ENCODE measurements at regions not wholly inside any gene's neighbourhood (a gene's known extent, or its start where the extent isn't known, plus 50 kb on each side); places are given as distances from the start of the nearest gene placed in this dataset.

DNA sequence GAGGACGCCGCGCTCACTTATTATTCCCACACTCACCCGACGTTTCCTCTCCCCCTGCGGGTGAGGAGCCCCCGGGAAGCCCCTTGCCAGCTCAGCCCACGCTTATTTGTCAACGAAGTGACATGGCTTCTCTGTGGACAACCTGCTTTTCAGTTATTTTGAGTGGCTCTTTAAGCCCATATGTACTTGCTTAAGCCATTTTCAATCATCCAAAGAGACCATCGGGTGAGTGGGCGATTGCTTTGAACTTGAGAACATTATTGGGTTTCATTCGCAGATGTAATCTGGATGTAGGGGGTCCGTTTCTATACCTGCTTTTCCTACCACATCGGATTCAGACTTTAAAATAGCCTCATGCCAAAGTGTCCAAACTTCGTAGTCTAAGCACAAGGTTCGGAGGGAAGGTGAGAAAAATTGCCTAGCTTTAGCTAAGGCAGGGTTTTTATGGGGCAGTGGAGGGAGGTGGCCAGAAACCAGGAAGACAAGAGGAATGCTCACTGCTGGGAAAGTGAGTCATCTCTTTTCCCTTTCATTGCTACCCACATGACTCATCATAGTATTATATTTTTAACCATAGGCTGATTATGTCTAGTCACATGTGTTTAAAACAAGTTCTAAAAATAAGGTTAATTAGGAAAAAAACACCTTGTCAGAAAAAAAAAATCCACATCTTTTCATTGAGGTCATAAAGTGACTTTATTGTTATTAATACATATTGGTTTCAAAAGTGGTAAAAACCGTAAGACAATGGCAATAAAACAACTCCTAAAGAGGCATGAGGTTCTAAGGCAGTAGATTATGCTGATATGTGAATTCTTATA is 773.1 kb upstream of the NR2F2 start:
- Histone ChIP-seq H3K9me3 (replicated peaks; ENCODE audit: low read length) (no peaks in the 10 kb centered on the region), H3K4me3 (ENCODE audit: low read length) (peak overlapping the region; percentile 0), H3K27me3 (ENCODE audit: control insufficient read depth, insufficient read depth, low read length) (no peaks in the 10 kb centered on the region), H3K36me3 (ENCODE audit: insufficient read depth, low read length) (no peaks in the 10 kb centered on the region), H3K4me1 (ENCODE audit: control insufficient read depth, insufficient read depth, low read length) (peaks cover 39% of the 10 kb centered on the region), H3K9ac (ENCODE audit: low read depth, low read length) (no peak overlapping the region), H3K4me2 (ENCODE audit: low read length) (peak overlapping the region; percentile 2)

GRCh38 chr15:95558131-95558530 is 772.4 kb upstream of the NR2F2 start:
- H3K4me2 ChIP-seq (ENCODE audit: low read length): no peak overlapping the region
- H3K9me3 ChIP-seq (replicated peaks; ENCODE audit: low read length): no peaks in the 10 kb centered on the region
- H3K4me1 ChIP-seq (ENCODE audit: control insufficient read depth, insufficient read depth, low read length): peaks cover 39% of the 10 kb centered on the region
- no peak overlapping the region for H3K9ac ChIP-seq (ENCODE audit: low read depth, low read length)
- no peaks in the 10 kb centered on the region for H3K27me3 ChIP-seq (ENCODE audit: control insufficient read depth, insufficient read depth, low read length)
- no peaks in the 10 kb centered on the region for H3K36me3 ChIP-seq (ENCODE audit: insufficient read depth, low read length)
- H3K4me3 ChIP-seq (ENCODE audit: low read length): no peak overlapping the region

- Histone ChIP-seq H3K27me3 (ENCODE audit: control insufficient read depth, insufficient read depth, low read length) (no peaks in the 10 kb centered on the region), H3K4me3 (ENCODE audit: low read length) (no peak overlapping the region), H3K9me3 (replicated peaks; ENCODE audit: low read length) (no peaks in the 10 kb centered on the region), H3K9ac (ENCODE audit: low read depth, low read length) (no peak overlapping the region), H3K4me2 (ENCODE audit: low read length) (no peak overlapping the region), H3K36me3 (ENCODE audit: insufficient read depth, low read length) (no peaks in the 10 kb centered on the region), H3K4me1 (ENCODE audit: control insufficient read depth, insufficient read depth, low read length) (peaks cover 39% of the 10 kb centered on the region)
These were observed 771.6 kb upstream of the NR2F2 start for GRCh38 chr15:95558916-95559315.

- Histone ChIP-seq H3K4me2 (ENCODE audit: low read length) (peak overlapping the region; percentile 28), H3K27me3 (ENCODE audit: control insufficient read depth, insufficient read depth, low read length) (no peaks in the 10 kb centered on the region), H3K9me3 (replicated peaks; ENCODE audit: low read length) (no peaks in the 10 kb centered on the region), H3K4me1 (ENCODE audit: control insufficient read depth, insufficient read depth, low read length) (peaks cover 39% of the 10 kb centered on the region), H3K9ac (ENCODE audit: low read depth, low read length) (no peak overlapping the region), H3K4me3 (ENCODE audit: low read length) (no peak overlapping the region), H3K36me3 (ENCODE audit: insufficient read depth, low read length) (no peaks in the 10 kb centered on the region)
These were observed 770.6 kb upstream of the NR2F2 start for GRCh38 chr15:95559875-95560394.

- Histone ChIP-seq H3K27me3 (ENCODE audit: control insufficient read depth, insufficient read depth, low read length) (no peaks in the 10 kb centered on the region), H3K9me3 (replicated peaks; ENCODE audit: low read length) (no peaks in the 10 kb centered on the region), H3K4me2 (ENCODE audit: low read length) (no peak overlapping the region), H3K4me3 (ENCODE audit: low read length) (no peak overlapping the region), H3K4me1 (ENCODE audit: control insufficient read depth, insufficient read depth, low read length) (peaks cover 35% of the 10 kb centered on the region), H3K36me3 (ENCODE audit: insufficient read depth, low read length) (no peaks in the 10 kb centered on the region), H3K9ac (ENCODE audit: low read depth, low read length) (no peak overlapping the region)
These were observed 769.0 kb upstream of the NR2F2 start for GRCh38 chr15:95561463-95561862.

GRCh38 chr15:95563634-95564033 is 766.9 kb upstream of the NR2F2 start:
- Histone ChIP-seq H3K4me3 (ENCODE audit: low read length) (no peak overlapping the region), H3K9ac (ENCODE audit: low read depth, low read length) (no peak overlapping the region), H3K4me2 (ENCODE audit: low read length) (no peak overlapping the region), H3K36me3 (ENCODE audit: insufficient read depth, low read length) (no peaks in the 10 kb centered on the region), H3K4me1 (ENCODE audit: control insufficient read depth, insufficient read depth, low read length) (peaks cover 15% of the 10 kb centered on the region), H3K9me3 (replicated peaks; ENCODE audit: low read length) (no peaks in the 10 kb centered on the region), H3K27me3 (ENCODE audit: control insufficient read depth, insufficient read depth, low read length) (no peaks in the 10 kb centered on the region)

- H3K9ac ChIP-seq (ENCODE audit: low read depth, low read length): no peak overlapping the region
- H3K36me3 ChIP-seq (ENCODE audit: insufficient read depth, low read length): no peaks in the 10 kb centered on the region
- peaks cover 1% of the 10 kb centered on the region for H3K4me1 ChIP-seq (ENCODE audit: control insufficient read depth, insufficient read depth, low read length)
- no peaks in the 10 kb centered on the region for H3K9me3 ChIP-seq (replicated peaks; ENCODE audit: low read length)
- no peak overlapping the region for H3K4me3 ChIP-seq (ENCODE audit: low read length)
- no peaks in the 10 kb centered on the region for H3K27me3 ChIP-seq (ENCODE audit: control insufficient read depth, insufficient read depth, low read length)
- no peak overlapping the region for H3K4me2 ChIP-seq (ENCODE audit: low read length)
These were observed 765.4 kb upstream of the NR2F2 start for GRCh38 chr15:95565016-95565600.

GRCh38 chr15:95565690-95566089 is 764.8 kb upstream of the NR2F2 start:
- Histone ChIP-seq H3K4me2 (ENCODE audit: low read length) (no peak overlapping the region), H3K27me3 (ENCODE audit: control insufficient read depth, insufficient read depth, low read length) (no peaks in the 10 kb centered on the region), H3K9ac (ENCODE audit: low read depth, low read length) (no peak overlapping the region), H3K4me1 (ENCODE audit: control insufficient read depth, insufficient read depth, low read length) (no peaks in the 10 kb centered on the region), H3K36me3 (ENCODE audit: insufficient read depth, low read length) (no peaks in the 10 kb centered on the region), H3K4me3 (ENCODE audit: low read length) (no peak overlapping the region), H3K9me3 (replicated peaks; ENCODE audit: low read length) (no peaks in the 10 kb centered on the region)

DNA sequence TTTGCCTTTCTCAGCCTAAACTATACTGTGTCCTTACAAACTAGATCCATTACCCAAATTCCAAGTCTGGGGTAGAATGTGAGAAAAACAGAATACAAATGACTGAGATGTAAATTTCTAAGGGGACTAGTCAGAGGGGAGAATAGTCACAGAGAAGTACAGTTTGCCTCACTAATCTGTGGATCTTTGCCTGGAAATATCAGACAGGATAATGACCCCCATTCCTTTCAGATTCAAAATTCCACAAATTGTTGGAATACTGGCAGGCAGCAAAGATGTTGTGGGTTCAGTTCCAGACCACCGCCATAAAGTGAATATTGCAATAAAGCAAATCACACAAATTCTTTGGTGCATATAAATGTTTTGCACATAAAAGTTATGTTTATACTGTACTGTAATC is 762.8 kb upstream of the NR2F2 start:
- H3K9ac ChIP-seq (ENCODE audit: low read depth, low read length): no peak overlapping the region

DNA sequence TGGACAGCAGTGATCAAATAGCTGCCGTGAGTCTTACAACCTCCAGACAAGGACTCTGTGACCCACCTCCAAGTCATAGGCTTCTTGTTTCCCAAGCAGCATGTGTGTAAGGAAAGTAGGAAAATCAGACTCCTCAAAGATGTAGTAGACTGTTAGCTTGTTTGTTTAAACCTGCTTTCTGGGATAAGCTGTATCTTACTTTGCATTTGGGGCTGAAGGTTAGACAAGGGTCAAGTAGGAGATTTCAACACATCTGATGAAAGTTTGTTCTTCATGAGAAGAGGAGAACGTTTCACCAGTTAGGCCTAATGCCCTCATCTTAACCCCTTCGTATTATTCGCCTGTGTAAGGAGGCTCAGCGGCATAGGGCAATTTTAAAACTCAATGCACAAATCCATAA is 756.4 kb upstream of the NR2F2 start:
- H3K9ac ChIP-seq (ENCODE audit: low read depth, low read length): no peak overlapping the region

More for the DNA sequence above, 762.8 kb upstream of the NR2F2 start:
- Histone ChIP-seq H3K4me2 (ENCODE audit: low read length) (no peak overlapping the region), H3K9me3 (replicated peaks; ENCODE audit: low read length) (peaks cover 8% of the 10 kb centered on the region), H3K36me3 (ENCODE audit: insufficient read depth, low read length) (no peaks in the 10 kb centered on the region), H3K4me3 (ENCODE audit: low read length) (no peak overlapping the region), H3K4me1 (ENCODE audit: control insufficient read depth, insufficient read depth, low read length) (no peaks in the 10 kb centered on the region), H3K27me3 (ENCODE audit: control insufficient read depth, insufficient read depth, low read length) (no peaks in the 10 kb centered on the region)

GRCh38 chr15:95577927-95578326 is 752.6 kb upstream of the NR2F2 start:
- no peaks in the 10 kb centered on the region for H3K36me3 ChIP-seq (ENCODE audit: insufficient read depth, low read length)

More for the DNA sequence above, 756.4 kb upstream of the NR2F2 start:
- Histone ChIP-seq H3K4me1 (ENCODE audit: control insufficient read depth, insufficient read depth, low read length) (no peaks in the 10 kb centered on the region), H3K9me3 (replicated peaks; ENCODE audit: low read length) (peaks cover 8% of the 10 kb centered on the region), H3K4me3 (ENCODE audit: low read length) (no peak overlapping the region), H3K4me2 (ENCODE audit: low read length) (no peak overlapping the region), H3K36me3 (ENCODE audit: insufficient read depth, low read length) (no peaks in the 10 kb centered on the region), H3K27me3 (ENCODE audit: control insufficient read depth, insufficient read depth, low read length) (no peaks in the 10 kb centered on the region)

GRCh38 chr15:95580121-95580520 is 750.4 kb upstream of the NR2F2 start:
- H3K36me3 ChIP-seq (ENCODE audit: insufficient read depth, low read length): no peaks in the 10 kb centered on the region
- no peak overlapping the region for H3K4me3 ChIP-seq (ENCODE audit: low read length)
- H3K9ac ChIP-seq (ENCODE audit: low read depth, low read length): no peak overlapping the region
- H3K4me1 ChIP-seq (ENCODE audit: control insufficient read depth, insufficient read depth, low read length): no peaks in the 10 kb centered on the region
- no peaks in the 10 kb centered on the region for H3K9me3 ChIP-seq (replicated peaks; ENCODE audit: low read length)
- no peaks in the 10 kb centered on the region for H3K27me3 ChIP-seq (ENCODE audit: control insufficient read depth, insufficient read depth, low read length)
- no peak overlapping the region for H3K4me2 ChIP-seq (ENCODE audit: low read length)

More at GRCh38 chr15:95577927-95578326, 752.6 kb upstream of the NR2F2 start:
- H3K27me3 ChIP-seq (ENCODE audit: control insufficient read depth, insufficient read depth, low read length): no peaks in the 10 kb centered on the region
- H3K9ac ChIP-seq (ENCODE audit: low read depth, low read length): no peak overlapping the region
- H3K4me1 ChIP-seq (ENCODE audit: control insufficient read depth, insufficient read depth, low read length): no peaks in the 10 kb centered on the region
- H3K9me3 ChIP-seq (replicated peaks; ENCODE audit: low read length): no peaks in the 10 kb centered on the region
- H3K4me3 ChIP-seq (ENCODE audit: low read length): no peak overlapping the region
- no peak overlapping the region for H3K4me2 ChIP-seq (ENCODE audit: low read length)
